Suprapubic skin (tissue), 4 donors: ENCODE measurements at regions not wholly inside any gene's neighbourhood (a gene's known extent, or its start where the extent isn't known, plus 50 kb on each side); places are given as distances from the start of the nearest gene placed in this dataset.

ENCODE experiments used
- DNase-seq, 2 donors: peaks; one replicate each; pipeline ENCODE4 v3.0.0-alpha.2; 2019; ENCODE audit warnings: low spot score in 2 of 2
- H3K27ac ChIP-seq: fragments of 200-600 bp; sonication (generic); one replicate; pipeline ENCODE4 v1.5.1; 2019
- H3K27me3 ChIP-seq: fragments of 200-600 bp; sonication (generic); one replicate; pipeline ENCODE4 v1.5.1; 2019
- H3K36me3 ChIP-seq: fragments of 200-600 bp; sonication (generic); one replicate; pipeline ENCODE4 v1.5.1; 2019
- H3K4me1 ChIP-seq: fragments of 200-600 bp; sonication (generic); one replicate; pipeline ENCODE4 v1.5.1; 2019
- H3K4me3 ChIP-seq: fragments of 200-600 bp; sonication (generic); one replicate; pipeline ENCODE4 v1.5.1; 2019; ENCODE audit warnings: mild to moderate bottlenecking
- H3K9me3 ChIP-seq: fragments of 200-600 bp; sonication (generic); one replicate; pipeline ENCODE4 v1.5.1; 2019
- CTCF ChIP-seq, 2 donors: fragments of 200-600 bp in 1 of 2; fragments of 450-650 bp in 1 of 2; sonication (generic) in 1 of 2; IDR thresholded peaks; one replicate each; pipeline ENCODE4 v1.5.1; 2016 to 2019; ENCODE audit warnings: antibody characterized with exemption in 2 of 2, mild to moderate bottlenecking in 1 of 2, moderate library complexity in 1 of 2
- EP300 ChIP-seq: sonication (generic); formaldehyde crosslinking; IDR thresholded peaks from one replicate; pipeline ENCODE4 v1.6.1; 2017; ENCODE audit warnings: antibody characterized with exemption
- POLR2A ChIP-seq, 2 donors: fragments of 450-650 bp; IDR thresholded peaks; one replicate each; pipeline ENCODE4 v1.6.1; 2017; ENCODE audit warnings: antibody characterized with exemption in 2 of 2, mild to moderate bottlenecking in 2 of 2, moderate library complexity in 2 of 2
- POLR2AphosphoS5 ChIP-seq, 3 donors: sonication (generic); formaldehyde crosslinking; IDR thresholded peaks; one replicate each; pipeline ENCODE4 v1.6.1; 2017; ENCODE audit warnings: antibody characterized with exemption in 3 of 3
- WGBS: methylation state at CpG from one replicate; pipeline ENCODE4 v1.1.5; 2018; 5-methylcytosine and 5-hydroxymethylcytosine counted together

- 33% methylated on average over 1 of the region's 1 CpG for WGBS
- TF ChIP-seq POLR2A (IDR thresholded peaks at IDR 0.05) (no peak), EP300 (no peak), CTCF (IDR thresholded peaks at IDR 0.05) (no peak), POLR2AphosphoS5 (IDR thresholded peaks at IDR 0.05) (no peak)
- no peaks in the 10 kb centered on the region for H3K4me1 ChIP-seq
- H3K9me3 ChIP-seq: no peaks in the 10 kb centered on the region
- no peak overlapping the region for H3K27ac ChIP-seq
- DNase-seq: no peak
- H3K27me3 ChIP-seq: no peaks in the 10 kb centered on the region
- H3K4me3 ChIP-seq: no peak overlapping the region
- H3K36me3 ChIP-seq: no peaks in the 10 kb centered on the region
Measured at GRCh38 chr3:144102421-144102820, 130.8 kb downstream of the DIPK2A start.

GRCh38 chr3:144104186-144104585 lies 132.6 kb downstream of the DIPK2A start:
- DNase-seq: no peak
- Histone ChIP-seq H3K4me3 (no peak overlapping the region), H3K27me3 (no peaks in the 10 kb centered on the region), H3K27ac (no peak overlapping the region), H3K4me1 (no peaks in the 10 kb centered on the region), H3K36me3 (no peaks in the 10 kb centered on the region), H3K9me3 (no peaks in the 10 kb centered on the region)
- WGBS: 57% methylated on average over 3 of the region's 3 CpGs
- TF ChIP-seq EP300 (no peak), POLR2A (IDR thresholded peaks at IDR 0.05) (no peak), POLR2AphosphoS5 (IDR thresholded peaks at IDR 0.05) (no peak), CTCF (IDR thresholded peaks at IDR 0.05) (no peak)

GRCh38 chr3:144104679-144105078 lies 133.1 kb downstream of the DIPK2A start:
- WGBS: 83% methylated on average over 1 of the region's 1 CpG

GRCh38 chr3:144105542-144105941 lies 133.9 kb downstream of the DIPK2A start:
- Histone ChIP-seq H3K27ac (no peak overlapping the region), H3K9me3 (no peaks in the 10 kb centered on the region), H3K4me3 (no peak overlapping the region), H3K4me1 (peaks cover 2% of the 10 kb centered on the region), H3K27me3 (no peaks in the 10 kb centered on the region), H3K36me3 (no peaks in the 10 kb centered on the region)
- no peak for DNase-seq
- 65% methylated on average over 3 of the region's 3 CpGs for WGBS
- TF ChIP-seq EP300: no peak
- no peak for TF ChIP-seq POLR2AphosphoS5 (IDR thresholded peaks at IDR 0.05)
- no peak for TF ChIP-seq CTCF (IDR thresholded peaks at IDR 0.05)
- no peak for TF ChIP-seq POLR2A (IDR thresholded peaks at IDR 0.05)

More at GRCh38 chr3:144104679-144105078, 133.1 kb downstream of the DIPK2A start:
- H3K4me3 ChIP-seq: no peak overlapping the region
- H3K27ac ChIP-seq: no peak overlapping the region
- H3K9me3 ChIP-seq: no peaks in the 10 kb centered on the region
- H3K4me1 ChIP-seq: no peaks in the 10 kb centered on the region
- no peaks in the 10 kb centered on the region for H3K36me3 ChIP-seq
- TF ChIP-seq POLR2AphosphoS5 (IDR thresholded peaks at IDR 0.05): no peak
- TF ChIP-seq POLR2A (IDR thresholded peaks at IDR 0.05): no peak
- no peak for TF ChIP-seq CTCF (IDR thresholded peaks at IDR 0.05)
- TF ChIP-seq EP300: no peak
- H3K27me3 ChIP-seq: no peaks in the 10 kb centered on the region
- no peak for DNase-seq

GRCh38 chr3:144106970-144107369 lies 135.3 kb downstream of the DIPK2A start:
- Histone ChIP-seq H3K27me3 (no peaks in the 10 kb centered on the region), H3K4me3 (no peak overlapping the region), H3K4me1 (peaks cover 16% of the 10 kb centered on the region), H3K27ac (no peak overlapping the region), H3K36me3 (no peaks in the 10 kb centered on the region), H3K9me3 (no peaks in the 10 kb centered on the region)
- TF ChIP-seq POLR2A (IDR thresholded peaks at IDR 0.05): no peak
- no peak for TF ChIP-seq EP300
- no peak for TF ChIP-seq POLR2AphosphoS5 (IDR thresholded peaks at IDR 0.05)
- TF ChIP-seq CTCF (IDR thresholded peaks at IDR 0.05): no peak
- no peak for DNase-seq
- 86% methylated on average over 3 of the region's 3 CpGs for WGBS
